ENCODE measurements at regions not wholly inside any gene's neighbourhood (a gene's known extent, or its start where the extent isn't known, plus 50 kb on each side); places are given as distances from the start of the nearest gene placed in this dataset.

DNA sequence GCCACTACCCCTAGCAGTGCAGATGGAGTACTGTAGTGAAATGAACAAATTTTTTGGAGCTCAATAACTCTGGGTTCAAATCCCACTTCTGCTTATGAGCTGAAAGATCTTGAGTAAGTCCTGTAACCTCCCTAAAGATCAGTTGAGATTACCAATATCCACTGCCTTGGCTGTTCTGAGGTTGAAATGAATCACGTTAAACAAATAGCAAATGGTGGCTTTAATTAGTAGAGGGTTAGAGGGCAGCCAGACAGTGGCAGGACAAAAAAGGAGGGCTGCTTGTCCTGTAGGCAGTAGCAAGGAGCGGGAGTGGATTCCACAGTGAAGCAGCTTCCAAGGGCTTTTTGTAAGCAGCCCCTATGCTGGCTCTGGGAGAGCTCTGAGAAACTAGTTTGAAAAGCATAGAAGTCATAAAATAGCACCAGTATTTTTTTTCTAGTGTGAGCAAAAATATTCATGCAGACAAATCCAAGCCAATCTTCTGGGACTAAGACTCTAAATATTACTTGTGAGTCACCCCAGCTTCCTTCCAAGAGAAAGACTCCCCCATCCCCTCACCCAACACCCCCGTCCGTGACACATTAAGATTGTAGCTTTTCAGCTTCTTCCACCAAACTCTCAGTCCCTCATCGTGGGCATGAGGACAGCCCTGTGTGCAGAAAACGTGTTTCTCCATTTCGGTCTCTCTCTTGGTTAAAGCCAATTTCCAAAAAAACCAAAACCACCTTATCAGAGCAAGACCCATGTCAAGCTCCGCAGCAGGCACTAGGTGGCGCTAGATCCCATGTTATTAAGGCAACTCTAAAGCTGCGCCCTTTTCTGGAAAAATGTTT is 123.5 kb upstream of the LGALSL start:
- no peaks in the 10 kb centered on the region for H3K27me3 Mint-ChIP-seq (ENCODE audit: insufficient read depth, unreplicated experiment)
- H3K9me3 Mint-ChIP-seq (ENCODE audit: unreplicated experiment), result no peaks in the 10 kb centered on the region
- no peak overlapping the region for H3K4me3 ChIP-seq (ENCODE audit: low read depth, low read length)
- H3K27ac Mint-ChIP-seq (ENCODE audit: unreplicated experiment), result peak overlapping the region; percentile 46
- H3K4me1 ChIP-seq, result no peaks in the 10 kb centered on the region
- peaks cover 11% of the 10 kb centered on the region for H3K4me1 Mint-ChIP-seq (ENCODE audit: low read depth, unreplicated experiment)
- BruUV-seq (replicated peaks), result no TSS peak
- TF ChIP-seq, protein P1, sequence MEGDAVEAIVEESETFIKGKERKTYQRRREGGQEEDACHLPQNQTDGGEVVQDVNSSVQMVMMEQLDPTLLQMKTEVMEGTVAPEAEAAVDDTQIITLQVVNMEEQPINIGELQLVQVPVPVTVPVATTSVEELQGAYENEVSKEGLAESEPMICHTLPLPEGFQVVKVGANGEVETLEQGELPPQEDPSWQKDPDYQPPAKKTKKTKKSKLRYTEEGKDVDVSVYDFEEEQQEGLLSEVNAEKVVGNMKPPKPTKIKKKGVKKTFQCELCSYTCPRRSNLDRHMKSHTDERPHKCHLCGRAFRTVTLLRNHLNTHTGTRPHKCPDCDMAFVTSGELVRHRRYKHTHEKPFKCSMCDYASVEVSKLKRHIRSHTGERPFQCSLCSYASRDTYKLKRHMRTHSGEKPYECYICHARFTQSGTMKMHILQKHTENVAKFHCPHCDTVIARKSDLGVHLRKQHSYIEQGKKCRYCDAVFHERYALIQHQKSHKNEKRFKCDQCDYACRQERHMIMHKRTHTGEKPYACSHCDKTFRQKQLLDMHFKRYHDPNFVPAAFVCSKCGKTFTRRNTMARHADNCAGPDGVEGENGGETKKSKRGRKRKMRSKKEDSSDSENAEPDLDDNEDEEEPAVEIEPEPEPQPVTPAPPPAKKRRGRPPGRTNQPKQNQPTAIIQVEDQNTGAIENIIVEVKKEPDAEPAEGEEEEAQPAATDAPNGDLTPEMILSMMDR (IDR thresholded peaks at IDR 0.05; ENCODE audit: insufficient read depth in 1 of 2, low read depth in 1 of 2, low read length in 1 of 2, severe bottlenecking in 1 of 2, unreplicated experiment in 1 of 2), result peak; percentile 90 to 95
- no peaks in the 10 kb centered on the region for H3K36me3 ChIP-seq (ENCODE audit: control insufficient read depth, insufficient read depth, low read length)
- DNase-seq, result peak; percentile 75 to 80
- CTCF ChIA-PET, result interaction anchor here (0.6 to 3.2 kb wide), 21 partner anchors 12 to 281 kb away, joined by 3 to 50 read pairs (median 4); partner anchors contain the start of gene AFTPH
- no peaks in the 10 kb centered on the region for H3K36me3 Mint-ChIP-seq (ENCODE audit: insufficient read depth, unreplicated experiment)
- POLR2A ChIA-PET, result interaction anchor here (0.5 to 1.0 kb wide), 2 partner anchors 122 to 195 kb away, joined by 3 read pairs; no protein-coding TSS in a partner anchor
- H3K9me3 ChIP-seq, result no peaks in the 10 kb centered on the region
- H3K4me3 Mint-ChIP-seq (ENCODE audit: unreplicated experiment), result peak overlapping the region; percentile 30
- H3K27me3 ChIP-seq (replicated peaks; ENCODE audit: control insufficient read depth, insufficient read depth, low read length), result no peaks in the 10 kb centered on the region
- intact Hi-C loops (cut with micrococcal nuclease; ENCODE audit: unreplicated experiment), result loop anchor here (1.0 to 10.0 kb wide), 10 partner anchors 54 to 544 kb away; partner anchors contain the start of genes AFTPH and LGALSL

- H3K27me3 Mint-ChIP-seq (ENCODE audit: insufficient read depth, unreplicated experiment), result no peaks in the 10 kb centered on the region
- ChIA-PET POLR2A (interaction anchor here (1.0 kb wide), 1 partner anchor 194 kb away, joined by 3 read pairs; no protein-coding TSS in a partner anchor), CTCF (interaction anchor here (0.6 to 3.2 kb wide), 21 partner anchors 13 to 282 kb away, joined by 3 to 50 read pairs (median 4); partner anchors contain the start of gene AFTPH)
- BruUV-seq (replicated peaks), result no TSS peak
- no peaks in the 10 kb centered on the region for H3K9me3 Mint-ChIP-seq (ENCODE audit: unreplicated experiment)
- H3K36me3 Mint-ChIP-seq (ENCODE audit: insufficient read depth, unreplicated experiment), result no peaks in the 10 kb centered on the region
- Histone ChIP-seq H3K27me3 (replicated peaks; ENCODE audit: control insufficient read depth, insufficient read depth, low read length) (no peaks in the 10 kb centered on the region), H3K4me1 (no peaks in the 10 kb centered on the region), H3K9me3 (no peaks in the 10 kb centered on the region), H3K4me3 (ENCODE audit: low read depth, low read length) (no peak overlapping the region), H3K36me3 (ENCODE audit: control insufficient read depth, insufficient read depth, low read length) (no peaks in the 10 kb centered on the region)
- H3K4me1 Mint-ChIP-seq (ENCODE audit: low read depth, unreplicated experiment), result peaks cover 11% of the 10 kb centered on the region
- DNase-seq, result no peak
- intact Hi-C loops (cut with micrococcal nuclease; ENCODE audit: unreplicated experiment), result loop anchor here (1.0 to 10.0 kb wide), 10 partner anchors 54 to 544 kb away; partner anchors contain the start of genes AFTPH and LGALSL
- peak overlapping the region; percentile 30 for H3K4me3 Mint-ChIP-seq (ENCODE audit: unreplicated experiment)
- H3K27ac Mint-ChIP-seq (ENCODE audit: unreplicated experiment), result peak overlapping the region; percentile 46
- TF ChIP-seq, protein P1 (IDR thresholded peaks at IDR 0.05; ENCODE audit: insufficient read depth in 1 of 2, low read depth in 1 of 2, low read length in 1 of 2, severe bottlenecking in 1 of 2, unreplicated experiment in 1 of 2), result no peak
Observed at GRCh38 chr2:64331114-64331645, 122.8 kb upstream of the LGALSL start.

All from Caco-2 (cell line).